ENCODE measurements at regions not wholly inside any gene's neighbourhood (a gene's known extent, or its start where the extent isn't known, plus 50 kb on each side); places are given as distances from the start of the nearest gene placed in this dataset.

- TF ChIP-seq MXI1 (IDR thresholded peaks at IDR 0.05; ENCODE audit: low read depth, low read length) (no peak), RFX5 (IDR thresholded peaks at IDR 0.05; ENCODE audit: low read depth, low read length) (no peak), POLR2A (IDR thresholded peaks at IDR 0.05; ENCODE audit: low read depth, low read length) (no peak), TCF7 (IDR thresholded peaks at IDR 0.05; ENCODE audit: borderline replicate concordance) (no peak), ZBTB33 (IDR thresholded peaks at IDR 0.05) (no peak)
- TF ChIP-seq, protein P1, sequence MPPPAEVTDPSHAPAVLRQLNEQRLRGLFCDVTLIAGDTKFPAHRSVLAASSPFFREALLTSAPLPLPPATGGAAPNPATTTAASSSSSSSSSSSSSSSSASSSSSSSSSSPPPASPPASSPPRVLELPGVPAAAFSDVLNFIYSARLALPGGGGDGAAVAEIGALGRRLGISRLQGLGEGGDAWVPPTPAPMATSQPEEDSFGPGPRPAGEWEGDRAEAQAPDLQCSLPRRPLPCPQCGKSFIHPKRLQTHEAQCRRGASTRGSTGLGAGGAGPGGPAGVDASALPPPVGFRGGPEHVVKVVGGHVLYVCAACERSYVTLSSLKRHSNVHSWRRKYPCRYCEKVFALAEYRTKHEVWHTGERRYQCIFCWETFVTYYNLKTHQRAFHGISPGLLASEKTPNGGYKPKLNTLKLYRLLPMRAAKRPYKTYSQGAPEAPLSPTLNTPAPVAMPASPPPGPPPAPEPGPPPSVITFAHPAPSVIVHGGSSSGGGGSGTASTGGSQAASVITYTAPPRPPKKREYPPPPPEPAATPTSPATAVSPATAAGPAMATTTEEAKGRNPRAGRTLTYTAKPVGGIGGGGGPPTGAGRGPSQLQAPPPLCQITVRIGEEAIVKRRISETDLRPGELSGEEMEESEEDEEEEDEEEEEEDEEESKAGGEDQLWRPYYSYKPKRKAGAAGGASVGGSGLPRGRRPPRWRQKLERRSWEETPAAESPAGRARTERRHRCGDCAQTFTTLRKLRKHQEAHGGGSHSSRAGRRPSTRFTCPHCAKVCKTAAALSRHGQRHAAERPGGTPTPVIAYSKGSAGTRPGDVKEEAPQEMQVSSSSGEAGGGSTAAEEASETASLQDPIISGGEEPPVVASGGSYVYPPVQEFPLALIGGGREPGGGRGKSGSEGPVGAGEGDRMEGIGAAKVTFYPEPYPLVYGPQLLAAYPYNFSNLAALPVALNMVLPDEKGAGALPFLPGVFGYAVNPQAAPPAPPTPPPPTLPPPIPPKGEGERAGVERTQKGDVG (CRISPR knock-in tag; IDR thresholded peaks at IDR 0.05), result no peak
Observed at GRCh38 chr1:30171537-30172298, 551.7 kb downstream of the MATN1 start.
